IMR-90 (cell line): ENCODE measurements at regions not wholly inside any gene's neighbourhood (a gene's known extent, or its start where the extent isn't known, plus 50 kb on each side); places are given as distances from the start of the nearest gene placed in this dataset.

Experiments used
- ATAC-seq: fragments of 200-7000 bp; cut with Tn5 transposase; 2 replicates; pipeline ENCODE4 v1.9.1; 2020; ENCODE audit warnings: low read depth, mild to moderate bottlenecking, moderate library complexity
- BruUV-seq: library from RNA; stranded (reverse); fragments of 400-500 nt; replicated peaks from 2 replicates; lab custom pipeline; 2021; lab: Mats Ljungman, UMichigan
- CTCF ChIA-PET: fragments of 300-600 bp; formaldehyde crosslinking; extraction: SDS; loops from one replicate; lab custom pipeline; 2021; ENCODE audit warnings: antibody characterized with exemption; lab: Yijun Ruan, JAX
- POLR2A ChIA-PET: fragments of 300-600 bp; sonication (Branson Sonifier 250); formaldehyde crosslinking; loops from one replicate; lab custom pipeline; 2022; ENCODE audit warnings: antibody characterized with exemption; ENCODE audit not compliant: unreplicated experiment; lab: Charles Lee
- DNase-seq: peaks from one replicate; pipeline ENCODE4 v3.0.0; 2013
- H2AFZ ChIP-seq: replicated peaks from 2 replicates; pipeline ENCODE3; 2013; ENCODE audit warnings: low read length, mild to moderate bottlenecking; ENCODE audit not compliant: poor library complexity
- H2AK5ac ChIP-seq: 2 replicates; pipeline ENCODE4 v1.6.1; 2013; ENCODE audit warnings: low read depth, low read length, inconsistent platforms
- H2AK9ac ChIP-seq: replicated peaks from 2 replicates; pipeline ENCODE3; 2013; ENCODE audit warnings: mild to moderate bottlenecking, low read depth, low read length, moderate library complexity; ENCODE audit not compliant: poor library complexity
- H2BK120ac ChIP-seq: 2 replicates; pipeline ENCODE4 v1.6.1; 2013; ENCODE audit warnings: low read depth, low read length, inconsistent platforms
- H2BK15ac ChIP-seq: 3 replicates; pipeline ENCODE4 v1.6.1; 2013; ENCODE audit warnings: low read depth, low read length, inconsistent platforms
- H2BK20ac ChIP-seq: 2 replicates; pipeline ENCODE4 v1.6.1; 2013; ENCODE audit warnings: low read depth, mild to moderate bottlenecking, inconsistent platforms, low read length, moderate library complexity
- H2BK5ac ChIP-seq: 2 replicates; pipeline ENCODE4 v1.6.1; 2013; ENCODE audit warnings: mild to moderate bottlenecking, low read depth, low read length, inconsistent platforms; ENCODE audit not compliant: poor library complexity, severe bottlenecking
- H3K14ac ChIP-seq: replicated peaks from 2 replicates; pipeline ENCODE4 v1.6.1; 2013; ENCODE audit warnings: low read depth, low read length, inconsistent platforms
- H3K18ac ChIP-seq: 2 replicates; pipeline ENCODE4 v1.6.1; 2013; ENCODE audit warnings: low read depth, low read length, control low read depth
- H3K23ac ChIP-seq: 2 replicates; pipeline ENCODE4 v1.6.1; 2013; ENCODE audit warnings: low read depth, low read length, inconsistent platforms
- H3K27ac ChIP-seq: 2 replicates; pipeline ENCODE4 v1.5.1; 2013; ENCODE audit warnings: mild to moderate bottlenecking, control low read depth, low read length; ENCODE audit not compliant: insufficient read depth
- H3K27me3 ChIP-seq: 2 replicates; pipeline ENCODE4 v1.6.1; 2013; ENCODE audit warnings: low read length; ENCODE audit not compliant: control insufficient read depth, insufficient read depth
- H3K36me3 ChIP-seq: 2 replicates; pipeline ENCODE4 v1.6.1; 2013; ENCODE audit warnings: low read length, mixed read lengths; ENCODE audit not compliant: control insufficient read depth, insufficient read depth
- H3K4ac ChIP-seq: 2 replicates; pipeline ENCODE4 v1.6.1; 2013; ENCODE audit warnings: low read depth, low read length, inconsistent platforms
- H3K4me1 ChIP-seq: 2 replicates; pipeline ENCODE4 v1.6.1; 2013; ENCODE audit warnings: low read length, mixed read lengths; ENCODE audit not compliant: control insufficient read depth, insufficient read depth
- H3K4me2 ChIP-seq: 2 replicates; pipeline ENCODE4 v1.6.1; 2013; ENCODE audit warnings: low read depth, mild to moderate bottlenecking, control low read depth, low read length, moderate library complexity
- H3K4me3 ChIP-seq: 2 replicates; pipeline ENCODE4 v1.5.1; 2013; ENCODE audit warnings: low read depth, mild to moderate bottlenecking, control low read depth, low read length, moderate library complexity; ENCODE audit not compliant: insufficient read depth
- H3K56ac ChIP-seq: 2 replicates; pipeline ENCODE4 v1.6.1; 2013; ENCODE audit warnings: low read length, inconsistent platforms; ENCODE audit not compliant: insufficient read depth; ENCODE audit errors: extremely low read depth
- H3K79me1 ChIP-seq, 2 experiments: 2 replicates each; pipeline ENCODE4 v1.6.1; 2013; ENCODE audit warnings: low read length in 2 of 2, inconsistent platforms in 1 of 2, low read depth in 1 of 2
- H3K9ac ChIP-seq: 2 replicates; pipeline ENCODE4 v1.6.1; 2013; ENCODE audit warnings: low read depth, low read length, control low read depth
- H3K9me1 ChIP-seq: 2 replicates; pipeline ENCODE4 v1.6.1; 2013; ENCODE audit warnings: low read length, inconsistent platforms; ENCODE audit not compliant: insufficient read depth
- H3K9me3 ChIP-seq: 2 replicates; pipeline ENCODE4 v1.6.1; 2013; ENCODE audit warnings: low read length; ENCODE audit not compliant: control insufficient read depth, insufficient read depth
- H4K20me1 ChIP-seq: 2 replicates; pipeline ENCODE4 v1.6.1; 2013; ENCODE audit warnings: low read length, inconsistent platforms; ENCODE audit not compliant: insufficient read depth
- H4K5ac ChIP-seq: 2 replicates; pipeline ENCODE4 v1.6.1; 2013; ENCODE audit warnings: mild to moderate bottlenecking, low read depth, low read length, control low read depth
- H4K8ac ChIP-seq, 2 experiments: 2 replicates each; pipeline ENCODE4 v1.6.1; 2013; ENCODE audit warnings: low read depth in 2 of 2, low read length in 2 of 2, control low read depth in 1 of 2, inconsistent platforms in 1 of 2
- H4K91ac ChIP-seq: 2 replicates; pipeline ENCODE4 v1.6.1; 2013; ENCODE audit warnings: low read depth, low read length, inconsistent platforms; ENCODE audit not compliant: insufficient read depth
- BHLHE40 ChIP-seq: fragments of 150-350 bp; IDR thresholded peaks from 2 replicates; pipeline ENCODE4 v1.6.1; 2016; ENCODE audit warnings: mild to moderate bottlenecking, low read depth, low read length
- CEBPB ChIP-seq: IDR thresholded peaks from 2 replicates; pipeline ENCODE4 v1.6.1; 2012; ENCODE audit warnings: low read depth, low read length, improper control_type of control experiment
- CHD1 ChIP-seq: IDR thresholded peaks from 2 replicates; pipeline ENCODE4 v1.6.1; 2012; ENCODE audit warnings: low read depth, low read length, improper control_type of control experiment
- FOS ChIP-seq: fragments of 150-350 bp; IDR thresholded peaks from 2 replicates; pipeline ENCODE4 v1.6.1; 2016; ENCODE audit warnings: low read depth, low read length
- MAFK ChIP-seq: IDR thresholded peaks from 2 replicates; pipeline ENCODE4 v1.6.1; 2012; ENCODE audit warnings: low read depth, low read length, improper control_type of control experiment
- MAZ ChIP-seq: IDR thresholded peaks from 2 replicates; pipeline ENCODE4 v1.6.1; 2012; ENCODE audit warnings: low read depth, mild to moderate bottlenecking, low read length, improper control_type of control experiment, moderate library complexity, borderline replicate concordance
- MXI1 ChIP-seq: IDR thresholded peaks from 2 replicates; pipeline ENCODE4 v1.6.1; 2012; ENCODE audit warnings: low read depth, mild to moderate bottlenecking, low read length, moderate library complexity, borderline replicate concordance
- NFE2L2 ChIP-seq: fragments of 150-350 bp; IDR thresholded peaks from 2 replicates; pipeline ENCODE4 v1.6.1; 2016; ENCODE audit warnings: low read depth, mild to moderate bottlenecking, low read length
- RAD21 ChIP-seq: IDR thresholded peaks from 2 replicates; pipeline ENCODE4 v1.6.1; 2012; ENCODE audit warnings: low read length, improper control_type of control experiment
- RCOR1 ChIP-seq: IDR thresholded peaks from 2 replicates; pipeline ENCODE4 v1.6.1; 2012; ENCODE audit warnings: mild to moderate bottlenecking, low read length, improper control_type of control experiment; ENCODE audit not compliant: insufficient replicate concordance
- RFX5 ChIP-seq: IDR thresholded peaks from 2 replicates; pipeline ENCODE4 v1.8.0; 2012; ENCODE audit warnings: low read depth, mild to moderate bottlenecking, low read length, moderate library complexity
- SMC3 ChIP-seq: fragments of 150-350 bp; IDR thresholded peaks from 2 replicates; pipeline ENCODE4 v1.6.1; 2016; ENCODE audit warnings: low read depth, mild to moderate bottlenecking, antibody characterized with exemption, low read length, moderate library complexity
- USF2 ChIP-seq: fragments of 150-350 bp; IDR thresholded peaks from 2 replicates; pipeline ENCODE4 v1.6.1; 2017; ENCODE audit warnings: mild to moderate bottlenecking, antibody characterized with exemption, low read length, low read depth
- WGBS, 2 experiments: methylation state at CpG; one replicate each; pipeline versions ENCODE4 v1.1.5 to v1.1.7; 2013; ENCODE audit warnings: missing lambda C conversion rate in 2 of 2; ENCODE audit not compliant: insufficient read length in 1 of 2; ENCODE audit errors: extremely low coverage in 2 of 2; 5-methylcytosine and 5-hydroxymethylcytosine counted together
- dilution Hi-C: fragments of 300-500 bp; cut with HindIII; formaldehyde crosslinking; loops from one replicate; pipeline ENCODE4 v1.14.3; 2018; ENCODE audit warnings: low sequenced_read_pairs; ENCODE audit not compliant: unreplicated experiment
- in situ Hi-C: fragments of 300-500 bp; cut with MboI; formaldehyde crosslinking; loops from 3 replicates; pipeline ENCODE4 v1.14.3; 2019; ENCODE audit warnings: low sequenced_read_pairs, inconsistent platforms, mixed read lengths
- intact Hi-C: fragments of 100-400 bp; cut with micrococcal nuclease; formaldehyde crosslinking; loops from 2 replicates; pipeline ENCODE4 v1.10.0; 2022
- TF ChIP-seq, protein P1 (sequence below): fragments of 150-350 bp; IDR thresholded peaks from 2 replicates; pipeline ENCODE4 v1.6.1; 2016; ENCODE audit warnings: low read depth, mild to moderate bottlenecking, low read length, moderate library complexity, borderline replicate concordance
- TF ChIP-seq, protein P2 (sequence below): conservative IDR thresholded peaks from 2 replicates; pipeline ENCODE4 v1.5.1; 2012; ENCODE audit warnings: mild to moderate bottlenecking, low read depth, low read length, improper control_type of control experiment

DNA sequence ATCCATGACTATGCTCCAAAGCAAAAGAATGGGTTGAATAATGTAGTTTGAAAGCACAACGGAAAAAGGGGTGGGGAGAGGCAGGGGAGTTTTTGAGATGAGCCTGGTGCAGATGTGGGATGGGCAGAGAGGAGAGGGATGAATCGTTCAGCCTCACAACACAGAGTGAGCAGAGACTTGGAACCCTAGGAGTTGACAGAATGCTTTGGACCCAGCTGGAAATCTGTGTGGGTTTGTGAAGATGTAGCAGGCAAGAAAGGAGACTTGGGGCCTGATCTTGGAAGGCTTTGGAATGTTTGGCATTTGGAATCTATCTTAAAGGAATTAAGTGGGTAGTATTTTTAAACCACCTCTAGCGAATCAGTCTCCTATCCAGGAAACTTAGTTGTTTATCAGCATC lies 66.0 kb upstream of the KCTD1 start:
- ATAC-seq, result no peak
- 61% methylated on average over 2 of the region's 3 CpGs; no CpG with 5 or more reads in 1 of the 2 experiments for WGBS, 2 experiments
- Histone ChIP-seq H3K4me1 (no peaks in the 10 kb centered on the region), H3K4ac (no peak overlapping the region), H4K5ac (no peak overlapping the region), H2AK9ac (peak overlapping the region; percentile 15), H3K9me1 (no peaks in the 10 kb centered on the region), H2BK120ac (no peak overlapping the region), H2BK15ac (no peak overlapping the region), H3K4me3 (no peak overlapping the region), H3K18ac (no peak overlapping the region), H3K9ac (no peak overlapping the region), H2BK20ac (no peak overlapping the region), H3K27me3 (no peaks in the 10 kb centered on the region), H3K27ac (no peak overlapping the region), H3K56ac (no peak overlapping the region), H4K8ac (no peak overlapping the region), H3K36me3 (no peaks in the 10 kb centered on the region), H2AK5ac (no peak overlapping the region), H3K9me3 (no peaks in the 10 kb centered on the region), H3K14ac (no peak overlapping the region), H3K23ac (no peak overlapping the region), H2BK5ac (no peak overlapping the region), H4K91ac (no peak overlapping the region), H4K20me1 (no peaks in the 10 kb centered on the region), H3K79me1 (no peaks in the 10 kb centered on the region), H2AFZ (no peak overlapping the region), H3K4me2 (no peak overlapping the region)
- intact Hi-C loops, result no loop called here
- ChIA-PET CTCF (no interaction called here), POLR2A (no interaction called here)
- no TSS peak for BruUV-seq
- DNase-seq, result no peak
- in situ Hi-C loops, result no loop called here
- dilution Hi-C loops, result no loop called here
- TF ChIP-seq CEBPB (no peak), RFX5 (no peak), RAD21 (no peak), BHLHE40 (no peak), MAZ (no peak), MXI1 (no peak), CHD1 (no peak), FOS (no peak), USF2 (no peak), NFE2L2 (no peak), SMC3 (no peak), RCOR1 (no peak), MAFK (no peak)
- TF ChIP-seq, protein P1, sequence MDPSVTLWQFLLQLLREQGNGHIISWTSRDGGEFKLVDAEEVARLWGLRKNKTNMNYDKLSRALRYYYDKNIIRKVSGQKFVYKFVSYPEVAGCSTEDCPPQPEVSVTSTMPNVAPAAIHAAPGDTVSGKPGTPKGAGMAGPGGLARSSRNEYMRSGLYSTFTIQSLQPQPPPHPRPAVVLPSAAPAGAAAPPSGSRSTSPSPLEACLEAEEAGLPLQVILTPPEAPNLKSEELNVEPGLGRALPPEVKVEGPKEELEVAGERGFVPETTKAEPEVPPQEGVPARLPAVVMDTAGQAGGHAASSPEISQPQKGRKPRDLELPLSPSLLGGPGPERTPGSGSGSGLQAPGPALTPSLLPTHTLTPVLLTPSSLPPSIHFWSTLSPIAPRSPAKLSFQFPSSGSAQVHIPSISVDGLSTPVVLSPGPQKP, result no peak
- TF ChIP-seq, protein P2, sequence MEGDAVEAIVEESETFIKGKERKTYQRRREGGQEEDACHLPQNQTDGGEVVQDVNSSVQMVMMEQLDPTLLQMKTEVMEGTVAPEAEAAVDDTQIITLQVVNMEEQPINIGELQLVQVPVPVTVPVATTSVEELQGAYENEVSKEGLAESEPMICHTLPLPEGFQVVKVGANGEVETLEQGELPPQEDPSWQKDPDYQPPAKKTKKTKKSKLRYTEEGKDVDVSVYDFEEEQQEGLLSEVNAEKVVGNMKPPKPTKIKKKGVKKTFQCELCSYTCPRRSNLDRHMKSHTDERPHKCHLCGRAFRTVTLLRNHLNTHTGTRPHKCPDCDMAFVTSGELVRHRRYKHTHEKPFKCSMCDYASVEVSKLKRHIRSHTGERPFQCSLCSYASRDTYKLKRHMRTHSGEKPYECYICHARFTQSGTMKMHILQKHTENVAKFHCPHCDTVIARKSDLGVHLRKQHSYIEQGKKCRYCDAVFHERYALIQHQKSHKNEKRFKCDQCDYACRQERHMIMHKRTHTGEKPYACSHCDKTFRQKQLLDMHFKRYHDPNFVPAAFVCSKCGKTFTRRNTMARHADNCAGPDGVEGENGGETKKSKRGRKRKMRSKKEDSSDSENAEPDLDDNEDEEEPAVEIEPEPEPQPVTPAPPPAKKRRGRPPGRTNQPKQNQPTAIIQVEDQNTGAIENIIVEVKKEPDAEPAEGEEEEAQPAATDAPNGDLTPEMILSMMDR, result no peak
